ENCODE measurements at regions not wholly inside any gene's neighbourhood (a gene's known extent, or its start where the extent isn't known, plus 50 kb on each side); places are given as distances from the start of the nearest gene placed in this dataset.

GRCh38 chr13:44703371-44703770 is 127.2 kb upstream of the TSC22D1 start:
- H3K4me1 ChIP-seq (ENCODE audit: control insufficient read depth, insufficient read depth, low read length, poor library complexity, severe bottlenecking), result no peaks in the 10 kb centered on the region
- no peak for DNase-seq
- no peak overlapping the region for H3K4me3 ChIP-seq (ENCODE audit: insufficient read depth, low read depth, low read length, poor library complexity, severe bottlenecking)
- H3K27ac ChIP-seq (ENCODE audit: insufficient read depth, low read length, poor library complexity, severe bottlenecking), result no peak overlapping the region
- H3K9me3 ChIP-seq (ENCODE audit: control insufficient read depth, low read length), result no peaks in the 10 kb centered on the region
- H3K27me3 ChIP-seq (replicated peaks; ENCODE audit: control insufficient read depth, insufficient read depth, low read length, poor library complexity, severe bottlenecking), result no peaks in the 10 kb centered on the region
- H3K36me3 ChIP-seq (ENCODE audit: control insufficient read depth, insufficient read depth, low read length), result no peaks in the 10 kb centered on the region

DNA sequence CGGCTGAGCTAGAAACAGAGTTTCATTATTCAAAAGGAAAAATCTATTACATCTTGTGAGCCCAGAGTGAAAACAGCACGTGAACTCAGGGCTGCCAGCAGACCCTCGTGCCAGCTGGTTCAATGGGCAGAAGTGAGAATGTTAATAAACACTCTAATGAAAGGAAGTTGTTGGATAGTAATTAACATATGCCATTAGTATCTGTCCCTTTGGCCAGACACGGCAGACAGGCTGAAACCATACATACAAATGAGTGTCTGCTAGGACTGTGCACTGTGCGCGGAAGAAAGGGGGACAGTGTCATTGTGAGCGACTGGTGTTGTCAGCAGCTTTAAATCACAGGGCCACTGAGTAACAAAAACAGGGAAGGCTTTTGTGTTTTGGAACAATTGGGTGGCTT is 121.9 kb upstream of the TSC22D1 start:
- H3K4me3 ChIP-seq (ENCODE audit: insufficient read depth, low read depth, low read length, poor library complexity, severe bottlenecking), result no peak overlapping the region
- DNase-seq, result no peak
- H3K27ac ChIP-seq (ENCODE audit: insufficient read depth, low read length, poor library complexity, severe bottlenecking), result no peak overlapping the region
- no peaks in the 10 kb centered on the region for H3K4me1 ChIP-seq (ENCODE audit: control insufficient read depth, insufficient read depth, low read length, poor library complexity, severe bottlenecking)
- H3K9me3 ChIP-seq (ENCODE audit: control insufficient read depth, low read length), result no peaks in the 10 kb centered on the region
- no peaks in the 10 kb centered on the region for H3K27me3 ChIP-seq (replicated peaks; ENCODE audit: control insufficient read depth, insufficient read depth, low read length, poor library complexity, severe bottlenecking)
- no peaks in the 10 kb centered on the region for H3K36me3 ChIP-seq (ENCODE audit: control insufficient read depth, insufficient read depth, low read length)

DNA sequence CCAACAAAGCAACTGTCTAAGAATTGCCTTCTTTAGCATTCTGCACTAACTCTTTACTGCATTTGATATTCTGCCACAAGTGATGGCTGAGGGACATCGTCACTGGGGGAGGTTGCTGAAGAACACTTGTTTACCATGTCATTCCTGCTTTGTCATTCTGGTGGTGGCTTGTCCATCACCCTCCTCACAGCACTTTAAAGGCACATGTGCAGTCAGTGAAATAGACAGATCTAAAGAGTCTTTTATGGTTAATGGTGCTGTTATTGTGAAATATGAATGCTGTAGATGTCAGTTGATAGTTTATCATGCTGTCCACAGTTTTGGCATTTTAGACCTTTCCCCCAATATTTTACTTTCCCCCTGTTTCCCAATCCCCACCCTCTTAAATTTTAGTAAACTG is 120.9 kb upstream of the TSC22D1 start:
- no peaks in the 10 kb centered on the region for H3K9me3 ChIP-seq (ENCODE audit: control insufficient read depth, low read length)
- DNase-seq, result no peak
- no peak overlapping the region for H3K27ac ChIP-seq (ENCODE audit: insufficient read depth, low read length, poor library complexity, severe bottlenecking)
- no peaks in the 10 kb centered on the region for H3K36me3 ChIP-seq (ENCODE audit: control insufficient read depth, insufficient read depth, low read length)
- no peaks in the 10 kb centered on the region for H3K27me3 ChIP-seq (replicated peaks; ENCODE audit: control insufficient read depth, insufficient read depth, low read length, poor library complexity, severe bottlenecking)
- no peak overlapping the region for H3K4me3 ChIP-seq (ENCODE audit: insufficient read depth, low read depth, low read length, poor library complexity, severe bottlenecking)
- no peaks in the 10 kb centered on the region for H3K4me1 ChIP-seq (ENCODE audit: control insufficient read depth, insufficient read depth, low read length, poor library complexity, severe bottlenecking)

- no peak overlapping the region for H3K4me3 ChIP-seq (ENCODE audit: insufficient read depth, low read depth, low read length, poor library complexity, severe bottlenecking)
- no peaks in the 10 kb centered on the region for H3K4me1 ChIP-seq (ENCODE audit: control insufficient read depth, insufficient read depth, low read length, poor library complexity, severe bottlenecking)
- no peak for DNase-seq
- no peaks in the 10 kb centered on the region for H3K36me3 ChIP-seq (ENCODE audit: control insufficient read depth, insufficient read depth, low read length)
- H3K27ac ChIP-seq (ENCODE audit: insufficient read depth, low read length, poor library complexity, severe bottlenecking), result no peak overlapping the region
- no peaks in the 10 kb centered on the region for H3K9me3 ChIP-seq (ENCODE audit: control insufficient read depth, low read length)
- H3K27me3 ChIP-seq (replicated peaks; ENCODE audit: control insufficient read depth, insufficient read depth, low read length, poor library complexity, severe bottlenecking), result no peaks in the 10 kb centered on the region
These were observed 119.4 kb upstream of the TSC22D1 start for GRCh38 chr13:44695520-44695919.

- H3K4me1 ChIP-seq (ENCODE audit: control insufficient read depth, insufficient read depth, low read length, poor library complexity, severe bottlenecking), result no peaks in the 10 kb centered on the region
- no peaks in the 10 kb centered on the region for H3K9me3 ChIP-seq (ENCODE audit: control insufficient read depth, low read length)
- DNase-seq, result no peak
- no peaks in the 10 kb centered on the region for H3K27me3 ChIP-seq (replicated peaks; ENCODE audit: control insufficient read depth, insufficient read depth, low read length, poor library complexity, severe bottlenecking)
- no peak overlapping the region for H3K27ac ChIP-seq (ENCODE audit: insufficient read depth, low read length, poor library complexity, severe bottlenecking)
- H3K36me3 ChIP-seq (ENCODE audit: control insufficient read depth, insufficient read depth, low read length), result no peaks in the 10 kb centered on the region
- no peak overlapping the region for H3K4me3 ChIP-seq (ENCODE audit: insufficient read depth, low read depth, low read length, poor library complexity, severe bottlenecking)
These were observed 118.7 kb upstream of the TSC22D1 start for GRCh38 chr13:44694842-44695241.

DNA sequence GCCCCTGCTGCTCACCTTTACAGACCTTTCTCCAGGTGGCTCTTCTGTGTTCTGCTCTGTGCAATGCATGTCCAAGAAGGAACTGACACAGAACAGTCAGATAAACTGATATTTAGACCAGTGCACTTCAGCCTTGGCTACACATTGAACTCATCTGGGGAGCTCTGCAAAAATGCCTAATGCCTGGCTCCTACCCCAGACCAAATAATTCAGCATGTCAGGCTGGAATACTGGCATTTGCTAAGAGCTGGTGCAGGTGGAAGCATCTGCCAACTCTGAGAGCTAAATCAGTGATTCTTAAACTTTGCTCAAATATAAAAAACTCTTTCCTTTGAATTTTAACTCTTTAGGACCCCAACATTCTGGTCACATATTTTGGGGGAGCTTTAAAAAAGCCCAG is 118.2 kb upstream of the TSC22D1 start:
- no peaks in the 10 kb centered on the region for H3K9me3 ChIP-seq (ENCODE audit: control insufficient read depth, low read length)
- no peak overlapping the region for H3K27ac ChIP-seq (ENCODE audit: insufficient read depth, low read length, poor library complexity, severe bottlenecking)
- no peak for DNase-seq
- no peak overlapping the region for H3K4me3 ChIP-seq (ENCODE audit: insufficient read depth, low read depth, low read length, poor library complexity, severe bottlenecking)
- no peaks in the 10 kb centered on the region for H3K36me3 ChIP-seq (ENCODE audit: control insufficient read depth, insufficient read depth, low read length)
- H3K4me1 ChIP-seq (ENCODE audit: control insufficient read depth, insufficient read depth, low read length, poor library complexity, severe bottlenecking), result no peaks in the 10 kb centered on the region
- no peaks in the 10 kb centered on the region for H3K27me3 ChIP-seq (replicated peaks; ENCODE audit: control insufficient read depth, insufficient read depth, low read length, poor library complexity, severe bottlenecking)

DNA sequence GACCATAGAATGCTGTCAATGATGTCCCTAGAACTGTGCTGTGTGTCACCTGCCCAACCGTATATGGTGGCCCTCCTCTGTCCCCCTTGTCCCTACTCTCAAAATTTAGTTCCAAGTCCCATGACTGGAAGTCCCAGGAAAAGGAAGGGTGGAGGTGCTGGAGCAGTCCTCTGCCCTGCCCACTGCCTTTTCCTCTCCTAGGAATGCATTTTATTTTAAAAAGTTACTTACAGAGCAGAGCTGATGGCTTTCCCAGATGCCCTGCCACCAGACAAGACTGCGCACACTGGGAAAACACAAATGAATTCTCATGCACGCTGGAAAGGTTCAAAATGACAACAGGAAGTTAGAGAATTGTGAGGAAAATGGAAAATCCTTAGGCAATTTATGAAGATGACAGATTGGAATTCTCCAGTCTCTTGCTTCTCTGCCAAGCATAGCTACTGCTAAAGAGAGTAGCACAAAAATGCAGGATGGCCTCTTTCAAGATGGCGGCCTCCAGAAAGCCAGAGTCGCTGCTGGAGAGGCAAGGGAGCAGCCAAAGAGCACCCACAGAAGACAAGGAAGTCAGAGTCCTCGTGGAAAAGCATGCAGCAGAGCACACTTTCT is 117.1 kb upstream of the TSC22D1 start:
- Histone ChIP-seq H3K36me3 (ENCODE audit: control insufficient read depth, insufficient read depth, low read length) (no peaks in the 10 kb centered on the region), H3K27me3 (replicated peaks; ENCODE audit: control insufficient read depth, insufficient read depth, low read length, poor library complexity, severe bottlenecking) (no peaks in the 10 kb centered on the region), H3K4me1 (ENCODE audit: control insufficient read depth, insufficient read depth, low read length, poor library complexity, severe bottlenecking) (no peaks in the 10 kb centered on the region), H3K4me3 (ENCODE audit: insufficient read depth, low read depth, low read length, poor library complexity, severe bottlenecking) (no peak overlapping the region), H3K9me3 (ENCODE audit: control insufficient read depth, low read length) (no peaks in the 10 kb centered on the region), H3K27ac (ENCODE audit: insufficient read depth, low read length, poor library complexity, severe bottlenecking) (no peak overlapping the region)
- DNase-seq, result no peak

GRCh38 chr13:44692173-44692713 is 116.1 kb upstream of the TSC22D1 start:
- Histone ChIP-seq H3K4me3 (ENCODE audit: insufficient read depth, low read depth, low read length, poor library complexity, severe bottlenecking) (no peak overlapping the region), H3K9me3 (ENCODE audit: control insufficient read depth, low read length) (no peaks in the 10 kb centered on the region), H3K27ac (ENCODE audit: insufficient read depth, low read length, poor library complexity, severe bottlenecking) (no peak overlapping the region), H3K27me3 (replicated peaks; ENCODE audit: control insufficient read depth, insufficient read depth, low read length, poor library complexity, severe bottlenecking) (no peaks in the 10 kb centered on the region), H3K4me1 (ENCODE audit: control insufficient read depth, insufficient read depth, low read length, poor library complexity, severe bottlenecking) (no peaks in the 10 kb centered on the region), H3K36me3 (ENCODE audit: control insufficient read depth, insufficient read depth, low read length) (no peaks in the 10 kb centered on the region)
- DNase-seq, result no peak

DNA sequence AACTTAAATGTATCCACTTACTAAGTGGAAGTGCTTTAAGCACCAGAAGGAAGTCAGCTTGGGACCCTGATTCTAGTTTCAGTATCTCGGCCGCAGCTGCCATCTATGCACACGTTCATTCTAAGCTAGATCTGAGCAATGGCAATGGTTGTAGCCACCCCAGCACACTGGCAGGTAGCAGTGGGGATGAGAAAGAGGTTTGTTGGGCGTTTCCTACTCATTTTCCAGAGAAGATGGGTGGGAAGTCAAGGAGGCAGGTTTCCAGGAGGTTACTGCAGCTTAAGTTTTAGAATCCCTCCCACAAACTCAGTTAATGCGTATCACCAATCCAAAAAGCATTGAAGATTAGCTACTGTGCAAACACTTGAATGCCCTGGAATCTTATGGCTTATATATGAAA is 114.2 kb upstream of the TSC22D1 start:
- H3K36me3 ChIP-seq (ENCODE audit: control insufficient read depth, insufficient read depth, low read length), result no peaks in the 10 kb centered on the region
- no peaks in the 10 kb centered on the region for H3K4me1 ChIP-seq (ENCODE audit: control insufficient read depth, insufficient read depth, low read length, poor library complexity, severe bottlenecking)
- no peaks in the 10 kb centered on the region for H3K27me3 ChIP-seq (replicated peaks; ENCODE audit: control insufficient read depth, insufficient read depth, low read length, poor library complexity, severe bottlenecking)
- H3K4me3 ChIP-seq (ENCODE audit: insufficient read depth, low read depth, low read length, poor library complexity, severe bottlenecking), result no peak overlapping the region
- H3K27ac ChIP-seq (ENCODE audit: insufficient read depth, low read length, poor library complexity, severe bottlenecking), result no peak overlapping the region
- DNase-seq, result no peak
- H3K9me3 ChIP-seq (ENCODE audit: control insufficient read depth, low read length), result no peaks in the 10 kb centered on the region

GRCh38 chr13:44688652-44689051 is 112.5 kb upstream of the TSC22D1 start:
- H3K4me3 ChIP-seq (ENCODE audit: insufficient read depth, low read depth, low read length, poor library complexity, severe bottlenecking), result no peak overlapping the region
- DNase-seq, result no peak
- H3K9me3 ChIP-seq (ENCODE audit: control insufficient read depth, low read length), result no peaks in the 10 kb centered on the region
- no peak overlapping the region for H3K27ac ChIP-seq (ENCODE audit: insufficient read depth, low read length, poor library complexity, severe bottlenecking)
- no peaks in the 10 kb centered on the region for H3K27me3 ChIP-seq (replicated peaks; ENCODE audit: control insufficient read depth, insufficient read depth, low read length, poor library complexity, severe bottlenecking)
- no peaks in the 10 kb centered on the region for H3K36me3 ChIP-seq (ENCODE audit: control insufficient read depth, insufficient read depth, low read length)
- H3K4me1 ChIP-seq (ENCODE audit: control insufficient read depth, insufficient read depth, low read length, poor library complexity, severe bottlenecking), result no peaks in the 10 kb centered on the region

Measured in effector memory CD4-positive, alpha-beta T cell (primary cell).